ELF-1 (cell line): ENCODE measurements at regions not wholly inside any gene's neighbourhood (a gene's known extent, or its start where the extent isn't known, plus 50 kb on each side); places are given as distances from the start of the nearest gene placed in this dataset.
A peak's percentile ranks its signal among the peaks of the same experiment; 100 is the strongest.

ENCODE experiments used
- DNase-seq: peaks from one replicate; pipeline ENCODE4 v3.0.0-alpha.2; 2016; ENCODE audit warnings: low read depth, low spot score

GRCh38 chr17:73924114-73924908 lies 279.2 kb upstream of the RPL38 start:
- no peak for DNase-seq

- no peak for DNase-seq
Observed at GRCh38 chr17:73924909-73925186, 278.6 kb upstream of the RPL38 start.

GRCh38 chr17:73929860-73930430 lies 273.5 kb upstream of the RPL38 start:
- DNase-seq = peak; percentile 13

GRCh38 chr17:73932216-73932749 lies 271.2 kb upstream of the RPL38 start:
- no peak for DNase-seq

GRCh38 chr17:73933164-73933766 lies 270.2 kb upstream of the RPL38 start:
- DNase-seq = no peak

- DNase-seq = no peak
Observed at GRCh38 chr17:73933871-73934270, 269.6 kb upstream of the RPL38 start.

GRCh38 chr17:73934696-73935095 lies 268.8 kb upstream of the RPL38 start:
- DNase-seq = no peak

GRCh38 chr17:73936908-73937627 lies 266.4 kb upstream of the RPL38 start:
- DNase-seq = no peak

- no peak for DNase-seq
Observed at GRCh38 chr17:73938706-73939105, 264.8 kb upstream of the RPL38 start.

GRCh38 chr17:73939806-73940205 lies 263.7 kb upstream of the RPL38 start:
- no peak for DNase-seq

GRCh38 chr17:73940511-73940910 lies 263.0 kb upstream of the RPL38 start:
- no peak for DNase-seq

GRCh38 chr17:73941919-73942530 lies 261.5 kb upstream of the RPL38 start:
- DNase-seq = no peak

- no peak for DNase-seq
Observed at GRCh38 chr17:73942703-73943415, 260.6 kb upstream of the RPL38 start.

- DNase-seq = no peak
Observed at GRCh38 chr17:73943416-73944110, 259.9 kb upstream of the RPL38 start.

GRCh38 chr17:73944366-73944765 lies 259.1 kb upstream of the RPL38 start:
- DNase-seq = no peak

GRCh38 chr17:73947281-73947965 lies 256.1 kb upstream of the RPL38 start:
- DNase-seq = no peak

- no peak for DNase-seq
Observed at GRCh38 chr17:73947966-73948355, 255.5 kb upstream of the RPL38 start.

GRCh38 chr17:73949903-73950592 lies 253.4 kb upstream of the RPL38 start:
- no peak for DNase-seq

- DNase-seq = no peak
Observed at GRCh38 chr17:73950593-73950914, 252.9 kb upstream of the RPL38 start.

- no peak for DNase-seq
Observed at GRCh38 chr17:73952082-73952479, 251.4 kb upstream of the RPL38 start.
